CD4-positive, alpha-beta T cell treated with Interferon alpha-2 for 1 hour (primary cell): ENCODE measurements at regions not wholly inside any gene's neighbourhood (a gene's known extent, or its start where the extent isn't known, plus 50 kb on each side); places are given as distances from the start of the nearest gene placed in this dataset.
"Not testable (repeated sequence)": the region's sequence is repeated elsewhere in the genome, so short reads cannot be mapped to it uniquely, and the experiment has no call there.

Experiments
- DNase-seq, 2 donors: peaks; one replicate each; pipeline ENCODE4 v3.0.0-alpha.2; 2020 to 2022

DNA sequence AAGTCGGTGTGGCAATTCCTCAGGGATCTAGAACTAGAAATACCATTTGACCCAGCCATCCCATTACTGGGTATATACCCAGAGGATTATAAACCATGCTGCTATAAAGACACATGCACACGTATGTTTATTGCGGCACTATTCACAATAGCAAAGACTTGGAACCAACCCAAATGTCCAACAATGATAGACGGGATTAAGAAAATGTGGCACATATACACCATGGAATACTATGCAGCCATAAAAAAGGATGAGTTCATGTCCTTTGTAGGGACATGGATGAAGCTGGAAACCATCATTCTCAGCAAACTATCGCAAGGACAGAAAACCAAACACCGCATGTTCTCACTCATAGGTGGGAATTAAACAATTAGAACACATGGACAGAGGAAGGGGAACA lies 80.6 kb upstream of the ST3GAL5 start:
- not testable (repeated sequence) for DNase-seq

DNA sequence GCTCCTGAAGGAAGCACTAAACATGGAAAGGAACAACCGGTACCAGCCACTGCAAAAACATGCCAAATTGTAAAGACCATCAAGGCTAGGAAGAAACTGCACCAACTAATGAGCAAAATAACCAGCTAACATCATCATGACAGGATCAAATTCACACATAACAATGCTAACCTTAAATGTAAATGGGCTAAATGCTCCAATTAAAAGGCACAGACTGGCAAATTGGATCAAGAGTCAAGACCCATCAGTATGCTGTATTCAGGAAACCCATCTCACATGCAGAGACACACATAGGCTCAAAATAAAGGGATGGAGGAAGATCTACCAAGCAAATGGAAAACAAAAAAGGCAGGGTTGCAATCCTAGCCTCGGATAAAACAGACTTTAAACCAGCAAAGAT lies 77.0 kb upstream of the ST3GAL5 start:
- DNase-seq: not testable (repeated sequence)

DNA sequence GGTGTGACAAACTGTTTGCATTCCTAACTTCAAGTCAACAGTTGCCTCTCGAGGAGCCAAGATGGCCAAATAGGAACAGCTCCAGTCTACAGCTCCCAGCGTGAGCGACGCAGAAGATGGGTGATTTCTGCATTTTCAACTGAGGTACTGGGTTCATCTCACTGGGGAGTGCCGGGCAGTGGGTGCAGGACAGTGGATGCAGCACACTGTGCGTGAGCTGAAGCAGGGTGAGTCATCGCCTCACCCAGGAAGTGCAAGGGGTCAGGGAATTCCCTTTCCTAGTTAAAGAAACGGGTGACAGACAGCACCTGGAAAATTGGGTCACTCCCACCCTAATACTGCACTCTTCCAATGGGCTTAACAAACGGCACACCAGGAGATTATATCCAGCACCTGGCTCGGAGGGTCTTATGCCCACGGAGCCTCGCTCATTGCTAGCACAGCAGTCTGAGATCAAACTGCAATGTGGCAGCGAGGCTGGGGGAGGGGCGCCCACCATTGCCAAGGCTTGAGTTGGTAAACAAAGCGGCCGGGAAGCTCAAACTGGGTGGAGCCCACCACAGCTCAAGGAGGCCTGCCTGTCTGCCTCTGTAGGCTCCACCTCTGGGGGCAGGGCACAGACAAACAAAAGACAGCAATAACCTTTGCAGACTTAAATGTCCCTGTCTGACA lies 75.1 kb upstream of the ST3GAL5 start:
- DNase-seq: peak in 1 of 2 donors; percentile 29

DNA sequence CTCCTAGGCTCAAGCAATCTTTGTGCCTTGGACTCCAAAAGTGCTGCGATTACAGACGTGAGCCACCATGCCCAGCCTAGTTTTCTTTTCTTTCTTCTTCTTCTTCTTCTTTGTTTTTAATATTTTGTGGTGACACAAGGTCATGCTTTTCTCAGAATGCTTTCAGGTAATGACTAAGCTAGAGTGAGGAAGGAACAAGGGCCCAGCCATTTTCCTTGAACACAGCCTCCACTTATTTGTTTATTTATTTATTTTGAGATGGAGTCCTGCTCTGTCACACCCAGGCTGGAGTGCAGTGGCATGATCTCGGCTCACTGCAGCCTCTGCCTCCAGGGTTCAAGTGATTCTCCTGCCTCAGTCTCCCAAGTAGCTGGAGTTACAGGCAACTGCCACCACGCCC lies 74.3 kb upstream of the ST3GAL5 start:
- no peak for DNase-seq

DNA sequence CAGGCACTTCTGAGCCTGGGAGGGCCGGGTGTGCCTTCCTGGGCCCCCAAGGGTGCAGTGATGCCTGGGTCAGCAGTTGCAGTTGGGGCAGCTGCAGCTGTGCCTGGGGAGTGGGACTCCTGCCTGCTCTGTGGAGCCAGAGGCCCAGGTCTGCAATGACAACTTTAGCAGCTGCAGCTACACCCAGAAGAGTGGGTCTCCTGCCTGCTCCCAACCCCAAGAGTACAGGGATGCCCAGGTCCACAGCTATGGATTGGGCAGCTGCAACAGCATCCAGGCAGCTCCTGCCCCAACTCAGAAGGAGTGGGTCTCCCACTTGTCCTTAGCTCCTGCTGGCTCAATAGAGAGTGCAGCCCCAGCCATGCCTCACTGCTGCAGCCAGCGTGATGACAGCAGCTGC lies 73.0 kb upstream of the ST3GAL5 start:
- DNase-seq: no peak

DNA sequence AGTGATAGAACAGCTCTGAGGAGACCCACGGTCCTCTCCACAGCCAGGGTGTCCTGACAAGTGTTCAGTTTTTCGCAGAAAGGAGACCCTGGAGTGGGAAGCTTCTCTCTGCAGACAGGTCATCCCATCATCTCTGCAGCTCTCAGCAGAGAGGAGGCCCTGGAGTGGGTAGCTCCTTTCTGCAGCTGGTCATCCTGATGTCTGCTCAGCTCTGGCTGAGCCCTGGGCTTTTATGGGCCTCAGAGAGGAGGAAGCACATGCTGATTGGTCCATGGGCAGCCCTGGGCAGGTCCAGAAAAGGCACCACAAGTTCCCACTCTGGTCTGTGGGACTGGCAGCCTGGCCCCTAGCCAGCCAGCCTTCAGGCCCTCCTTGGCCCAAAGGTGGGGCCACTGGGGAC lies 72.3 kb upstream of the ST3GAL5 start:
- no peak for DNase-seq

DNA sequence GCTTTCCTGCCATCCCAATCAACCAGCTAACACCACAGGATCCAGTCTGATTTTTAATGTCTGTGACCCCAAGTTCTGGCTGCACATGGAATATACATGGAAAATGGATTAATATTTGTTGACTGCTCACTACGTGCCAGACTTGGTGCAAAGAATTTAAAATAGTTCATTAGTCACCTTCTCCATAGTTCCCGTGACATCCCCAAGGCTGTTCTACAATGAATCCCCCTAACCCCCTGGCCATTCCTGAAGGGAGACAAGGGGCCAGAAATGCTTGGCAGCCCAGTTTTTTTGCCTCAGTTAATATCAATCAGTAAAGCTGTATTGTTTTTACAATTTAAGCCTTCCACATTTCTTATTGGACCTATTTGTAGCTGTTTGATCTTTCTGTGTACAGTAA lies 71.0 kb upstream of the ST3GAL5 start:
- no peak for DNase-seq

DNA sequence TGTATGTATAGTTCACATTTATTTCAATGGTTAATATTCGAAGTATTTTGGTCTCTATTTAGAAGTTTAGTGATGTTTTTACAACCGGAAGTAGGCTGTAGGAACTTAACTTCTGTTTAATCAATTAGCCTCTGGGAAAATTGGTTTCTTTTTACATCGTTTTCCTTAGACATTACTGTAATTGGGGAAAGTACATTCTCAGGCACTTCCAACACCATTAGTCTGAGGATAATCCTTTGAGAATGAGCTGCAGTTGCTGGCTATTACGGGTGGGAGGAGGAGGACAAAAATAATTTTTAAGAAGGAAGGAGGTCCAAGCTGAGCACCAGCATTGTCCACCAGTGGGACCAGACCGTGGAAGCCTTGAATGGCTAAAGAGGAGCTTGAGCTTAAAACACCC lies 70.4 kb upstream of the ST3GAL5 start:
- no peak for DNase-seq

DNA sequence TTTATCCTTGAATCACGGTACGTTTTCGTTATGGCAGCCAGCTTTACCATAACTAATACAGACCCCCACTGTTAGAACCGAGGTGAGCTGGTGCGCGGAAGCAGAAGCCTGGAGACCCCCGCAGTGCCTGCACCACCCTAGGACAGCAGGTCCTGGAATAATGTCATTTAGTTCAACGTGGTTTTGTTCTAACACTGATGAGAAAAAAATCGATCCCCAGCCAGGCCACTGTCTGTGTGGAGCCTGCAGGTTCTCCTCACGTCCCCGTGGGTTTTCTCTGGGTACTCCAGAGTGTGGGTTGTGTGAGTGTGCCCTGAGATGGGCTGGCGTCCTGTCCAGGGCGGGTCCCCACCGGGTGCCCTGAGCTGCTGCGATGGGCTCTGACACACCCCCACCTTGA lies 69.9 kb upstream of the ST3GAL5 start:
- DNase-seq: no peak

DNA sequence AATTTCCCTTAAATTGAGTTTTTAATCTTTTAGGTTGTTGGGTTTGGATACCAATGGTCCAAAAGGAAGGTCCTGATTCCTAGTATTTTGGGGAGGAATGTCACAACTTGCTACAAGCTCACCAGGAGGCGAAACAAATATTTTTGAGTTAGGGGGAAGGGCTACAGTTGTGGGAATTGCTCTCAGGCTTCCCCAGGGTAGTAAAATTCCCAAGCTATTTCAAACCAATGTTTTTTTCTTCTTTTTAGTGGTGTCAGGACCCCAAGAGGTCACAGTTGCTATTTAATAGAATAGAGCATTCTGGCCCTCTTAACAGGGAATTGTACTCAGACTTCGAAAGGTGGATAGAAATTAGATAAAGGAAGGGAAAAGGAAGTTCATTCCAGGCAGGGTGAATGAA lies 68.5 kb upstream of the ST3GAL5 start:
- DNase-seq: no peak

DNA sequence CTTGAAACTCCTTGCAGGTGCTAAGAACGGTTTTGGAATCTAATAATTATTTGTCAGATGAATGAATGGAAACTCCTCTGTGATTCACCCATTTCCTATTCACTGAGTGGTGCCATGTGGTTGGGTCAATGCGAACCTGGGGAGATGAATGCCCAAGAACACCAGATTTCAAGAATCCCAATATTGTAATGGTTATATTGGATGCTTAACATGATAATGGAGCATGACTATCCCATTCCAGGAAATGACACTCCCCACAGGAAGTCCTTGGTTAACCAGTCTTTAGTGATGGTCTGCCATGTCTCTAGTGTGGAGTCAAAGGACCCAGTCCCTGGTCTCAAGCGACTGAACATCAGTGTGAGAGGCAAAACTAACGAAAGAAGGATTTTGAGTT lies 67.9 kb upstream of the ST3GAL5 start:
- no peak for DNase-seq

DNA sequence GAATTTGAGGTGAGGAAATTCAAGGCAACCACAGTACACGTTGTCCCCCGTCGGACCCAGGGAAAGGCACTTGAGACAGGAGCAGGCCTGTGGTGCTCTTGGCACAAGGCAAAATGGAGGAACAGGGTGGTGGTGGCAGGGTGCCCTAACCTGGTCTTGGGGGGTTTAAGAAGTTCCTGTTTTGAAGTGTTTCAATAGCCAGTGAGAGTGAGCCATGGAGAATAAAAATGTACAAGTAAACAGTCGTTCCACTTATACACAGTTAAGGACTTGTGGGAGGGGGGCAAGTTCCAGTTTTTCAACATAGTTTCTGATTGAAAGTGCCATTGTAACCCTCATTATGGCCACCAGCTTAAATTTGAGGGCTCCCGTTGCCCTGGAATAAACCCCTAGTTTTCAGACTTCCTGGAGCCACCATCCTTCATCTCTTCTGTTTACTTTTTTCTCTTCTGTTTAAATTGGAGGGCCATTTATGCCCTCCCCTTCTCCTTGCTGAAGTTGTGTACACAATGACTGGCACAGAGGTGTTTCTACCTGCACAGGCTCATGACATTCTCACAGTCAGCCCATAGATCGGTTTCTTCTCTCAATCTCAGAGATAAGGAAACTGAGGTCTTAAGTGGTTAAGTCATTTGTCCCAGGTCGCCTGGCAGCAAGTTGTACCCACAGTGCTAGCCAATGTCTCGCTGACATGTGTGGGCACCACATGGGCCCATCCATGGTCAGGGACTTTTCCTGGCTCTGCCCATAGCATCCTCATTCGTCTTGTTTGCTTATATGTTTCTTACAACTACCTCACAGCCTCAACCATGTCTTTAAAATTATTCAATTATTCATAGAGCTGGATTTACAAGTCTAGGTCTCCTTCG lies 66.0 kb upstream of the ST3GAL5 start:
- no peak for DNase-seq

DNA sequence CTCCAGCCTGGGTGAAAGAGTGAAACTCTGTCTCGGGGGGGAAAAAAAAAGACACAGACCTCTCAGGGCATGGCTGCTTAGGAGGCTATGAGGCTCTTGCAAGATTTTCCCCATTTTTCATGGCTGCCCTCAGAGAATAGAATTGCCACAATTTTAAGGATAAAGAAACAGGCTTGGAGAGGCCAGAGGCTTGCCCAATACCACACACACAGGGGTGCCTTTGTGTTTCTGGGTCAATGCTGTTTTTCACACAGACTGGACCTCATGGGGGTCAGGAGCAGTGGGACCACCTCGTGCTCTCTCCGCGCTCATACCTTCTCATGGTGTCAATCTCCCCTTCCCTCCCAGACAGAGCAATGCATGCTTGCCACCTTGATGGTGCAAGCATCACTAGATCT lies 65.4 kb upstream of the ST3GAL5 start:
- DNase-seq: no peak

DNA sequence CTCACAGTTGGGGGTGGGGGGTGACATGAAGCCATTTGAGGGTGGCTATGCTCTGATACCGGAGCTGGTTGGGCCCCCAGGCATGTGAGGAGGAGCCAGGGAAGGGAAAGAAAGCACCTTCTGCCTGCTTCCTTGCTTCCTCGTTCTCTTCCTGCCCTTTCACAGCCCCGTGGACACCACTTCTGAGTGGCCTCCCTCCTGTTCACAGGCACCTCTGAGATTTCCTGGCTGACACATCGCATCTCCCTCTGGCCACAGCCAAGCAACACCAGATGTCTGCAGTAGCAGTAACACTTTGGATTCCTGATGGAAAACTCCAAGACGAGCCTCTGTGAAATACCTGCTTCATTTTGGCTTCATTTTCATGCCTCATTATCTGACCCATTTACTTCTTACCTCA lies 64.7 kb upstream of the ST3GAL5 start:
- DNase-seq: no peak

DNA sequence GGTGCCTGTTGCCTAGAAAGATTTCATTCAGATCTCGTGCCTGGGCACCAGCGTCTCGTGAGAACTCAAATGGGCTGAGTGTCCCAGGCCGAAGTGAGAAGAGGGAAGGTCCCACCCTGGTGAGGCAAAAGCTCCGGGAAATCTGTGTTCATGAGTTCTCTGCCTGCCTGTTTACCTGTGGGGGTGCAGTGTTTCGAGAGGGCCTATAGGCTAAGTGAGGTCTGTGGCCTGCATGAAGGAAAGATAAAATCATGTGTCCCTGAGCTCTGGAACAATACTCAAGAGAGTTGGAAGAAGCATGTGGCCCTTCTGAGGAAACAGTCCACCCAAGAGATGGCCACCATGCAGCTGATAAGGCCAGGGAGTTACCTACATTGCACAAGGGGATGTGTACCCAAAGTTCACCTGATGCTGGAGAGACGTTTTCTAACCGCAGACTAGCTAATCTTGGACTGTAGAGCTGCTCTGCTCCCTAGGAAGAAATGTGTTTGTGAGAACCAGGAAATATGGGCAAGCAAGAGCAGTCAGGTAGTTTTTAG lies 63.5 kb upstream of the ST3GAL5 start:
- DNase-seq: no peak

DNA sequence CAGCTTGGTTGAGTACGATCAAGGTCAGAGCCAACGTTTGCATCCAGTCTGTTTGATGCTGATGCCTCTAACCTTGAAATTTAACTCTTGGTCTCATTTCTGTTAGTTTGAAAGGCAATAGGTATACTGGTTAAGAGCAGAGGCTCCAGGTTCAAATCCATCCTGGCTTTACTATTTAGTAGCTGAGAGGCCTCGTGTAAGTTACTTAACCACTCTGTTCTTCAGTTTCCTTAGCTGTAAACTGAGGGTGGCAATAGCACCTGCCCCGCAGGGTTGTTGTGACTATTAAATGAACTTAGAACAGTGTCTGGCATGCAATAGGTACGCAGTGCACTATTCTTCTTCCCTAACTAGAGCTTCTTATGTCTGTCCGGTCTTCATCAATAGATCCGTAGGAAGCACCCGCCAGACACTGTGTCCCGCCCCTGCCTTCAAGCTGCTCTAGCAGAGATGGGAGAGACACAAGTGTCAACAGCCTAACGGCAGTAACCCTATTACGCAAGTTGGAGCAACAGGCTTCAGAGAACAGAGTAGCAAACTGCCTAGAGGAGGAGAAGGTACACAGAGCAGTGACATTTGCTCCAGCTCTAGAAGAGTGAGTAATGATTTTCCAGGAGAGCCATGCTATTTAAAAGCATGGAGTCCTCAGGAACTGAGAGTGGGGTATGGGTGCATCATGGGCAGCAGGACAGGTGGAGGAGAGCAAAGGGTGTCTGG lies 62.7 kb upstream of the ST3GAL5 start:
- DNase-seq: no peak

DNA sequence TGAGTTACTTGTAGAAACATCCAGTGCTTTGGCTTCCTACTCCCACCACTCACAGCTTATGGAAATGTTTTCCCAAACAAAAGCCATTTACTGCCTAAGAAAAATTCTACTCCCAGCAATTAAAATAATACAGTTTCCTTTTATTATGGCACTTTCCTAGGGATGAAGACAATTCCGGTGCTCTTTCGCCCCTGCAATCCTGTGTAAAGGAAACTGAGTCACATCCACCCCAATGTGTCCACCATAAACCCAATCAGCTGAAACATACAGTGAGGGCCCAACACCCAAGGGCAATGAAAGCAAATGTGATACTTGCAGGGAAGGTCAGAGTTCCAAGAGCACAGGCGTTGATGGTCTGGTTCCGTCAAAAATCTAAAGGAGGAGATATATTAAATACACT lies 62.0 kb upstream of the ST3GAL5 start:
- no peak for DNase-seq

DNA sequence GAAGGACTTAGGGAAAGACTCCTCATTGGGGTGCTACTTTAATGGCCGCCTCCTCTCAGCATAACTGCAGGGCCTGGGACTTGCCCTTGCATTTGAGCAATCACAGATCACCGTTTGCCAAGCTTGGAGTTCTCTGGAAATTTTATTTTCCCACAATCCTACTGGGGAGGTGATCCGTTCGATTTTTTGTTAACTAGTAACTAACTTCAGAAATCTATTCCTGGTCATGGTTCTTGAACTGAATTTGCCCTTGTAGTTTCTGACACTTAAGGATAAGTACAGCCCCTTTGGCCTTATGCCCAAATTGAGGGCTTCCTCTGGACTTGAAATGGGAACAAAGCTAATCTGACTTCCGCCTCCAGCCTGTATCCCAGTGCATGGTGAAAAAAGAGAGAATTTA lies 60.5 kb upstream of the ST3GAL5 start:
- no peak for DNase-seq

DNA sequence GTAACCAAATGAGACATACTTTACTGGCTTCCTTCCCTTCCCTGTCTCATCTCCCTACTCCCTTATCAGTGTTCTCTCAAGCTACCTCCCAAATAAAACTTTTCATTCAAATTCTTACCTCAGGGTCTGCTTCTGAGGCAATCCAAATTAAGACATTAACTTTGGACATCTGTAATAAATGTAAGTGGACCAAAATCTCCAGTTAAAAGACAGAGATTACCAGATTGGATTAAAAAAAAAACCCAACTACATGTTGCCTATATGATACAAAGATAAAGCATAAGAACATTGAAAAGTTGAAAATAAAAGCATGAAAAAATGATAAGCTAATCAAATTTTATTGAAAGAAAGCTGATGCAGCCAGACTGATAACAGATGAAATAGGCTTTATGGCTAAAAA lies 58.8 kb upstream of the ST3GAL5 start:
- DNase-seq: no peak

DNA sequence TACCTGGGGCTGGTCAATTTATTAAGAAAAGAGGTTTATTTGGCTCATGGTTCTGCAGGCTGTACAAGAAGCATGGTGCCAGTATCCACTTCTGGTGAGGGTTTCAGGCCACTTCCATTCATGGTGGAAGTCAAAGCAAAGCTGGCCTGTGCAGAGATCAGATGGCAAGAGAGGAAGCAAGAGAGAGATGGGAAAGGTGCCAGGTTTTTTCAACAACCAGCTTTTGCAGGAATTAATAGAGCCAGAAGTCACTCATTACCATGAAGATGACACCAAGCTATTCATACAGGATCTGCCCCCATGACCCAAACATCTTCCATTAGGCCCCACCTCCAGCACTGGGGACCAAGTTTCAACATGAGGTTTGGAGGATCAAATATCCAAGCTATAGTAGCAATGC lies 56.8 kb upstream of the ST3GAL5 start:
- no peak for DNase-seq

DNA sequence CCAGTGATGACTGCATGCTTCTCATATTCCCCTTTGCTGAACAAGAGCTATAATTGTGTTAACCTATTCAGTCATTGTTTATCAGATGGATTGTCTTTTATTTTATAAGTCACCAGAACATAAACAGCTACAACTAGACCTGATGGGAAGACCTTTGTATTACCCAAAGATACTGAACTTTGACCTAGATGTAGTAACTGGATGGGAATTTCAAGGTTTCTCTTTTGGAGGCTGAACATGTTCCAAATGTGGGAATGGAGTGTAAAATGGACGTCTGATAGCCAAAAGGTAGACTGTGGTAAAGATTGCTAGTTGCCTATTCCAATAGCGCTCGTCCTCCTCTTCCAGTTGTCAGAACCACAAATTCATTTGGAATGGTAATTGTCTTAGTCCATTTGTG lies 56.4 kb upstream of the ST3GAL5 start:
- DNase-seq: no peak

DNA sequence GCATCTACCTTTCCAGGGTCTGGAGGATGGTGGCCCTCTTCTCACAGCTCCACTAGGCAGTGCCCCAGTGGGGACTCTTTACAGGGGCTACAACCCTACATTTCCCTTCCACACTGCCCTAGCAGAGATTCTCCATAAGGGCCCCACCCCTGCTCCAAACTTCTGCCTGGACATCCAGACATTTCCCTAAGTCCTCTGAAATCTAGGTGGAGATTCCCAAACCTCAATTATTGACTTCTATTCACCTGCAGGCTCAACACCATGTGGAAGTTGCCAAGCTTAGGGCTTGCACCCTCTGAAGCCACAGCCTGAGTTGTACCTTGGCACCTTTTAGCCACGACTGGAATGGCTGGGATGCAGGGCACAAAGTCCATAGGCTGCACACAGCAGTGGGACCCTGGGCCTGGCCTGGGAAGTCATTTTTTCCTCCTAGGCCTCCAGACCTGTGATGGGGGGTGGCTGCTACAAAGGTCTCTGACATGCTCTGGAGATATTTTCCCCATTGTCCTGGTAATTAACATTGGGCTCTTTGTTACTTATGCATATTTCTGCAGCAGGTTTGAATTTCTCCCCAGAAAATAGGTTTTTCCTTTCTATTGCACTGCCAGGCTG lies 53.7 kb upstream of the ST3GAL5 start:
- DNase-seq: no peak

DNA sequence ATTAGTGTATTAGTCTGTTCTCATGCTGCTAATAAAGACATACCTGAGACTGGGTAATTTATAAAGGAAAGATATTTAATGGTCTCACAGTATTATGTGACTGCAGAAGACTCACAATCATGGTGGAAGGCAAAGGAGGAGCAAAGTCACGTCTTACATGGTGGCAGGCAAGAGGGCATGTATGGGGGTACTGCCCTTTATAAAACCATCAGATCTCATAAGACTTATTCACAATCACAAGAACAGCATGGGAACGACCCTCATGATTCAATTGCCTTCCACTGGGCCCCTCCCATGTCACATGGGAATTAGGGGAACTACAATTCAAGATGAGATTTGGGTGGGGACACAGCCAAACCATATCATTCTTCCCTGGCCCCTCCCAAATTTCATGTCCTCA lies 52.7 kb upstream of the ST3GAL5 start:
- not testable (repeated sequence) for DNase-seq
